IMR-90 (cell line): ENCODE measurements at regions not wholly inside any gene's neighbourhood (a gene's known extent, or its start where the extent isn't known, plus 50 kb on each side); places are given as distances from the start of the nearest gene placed in this dataset.
"Not testable (repeated sequence)": the region's sequence is repeated elsewhere in the genome, so short reads cannot be mapped to it uniquely, and the experiment has no call there.

Source experiments
- POLR2A ChIP-seq: IDR thresholded peaks from 2 replicates; pipeline ENCODE4 v1.6.1; 2012; ENCODE audit warnings: mild to moderate bottlenecking, low read depth, low read length
- RAD21 ChIP-seq: IDR thresholded peaks from 2 replicates; pipeline ENCODE4 v1.6.1; 2012; ENCODE audit warnings: low read length, improper control_type of control experiment
- RCOR1 ChIP-seq: IDR thresholded peaks from 2 replicates; pipeline ENCODE4 v1.6.1; 2012; ENCODE audit warnings: mild to moderate bottlenecking, low read length, improper control_type of control experiment; ENCODE audit not compliant: insufficient replicate concordance

DNA sequence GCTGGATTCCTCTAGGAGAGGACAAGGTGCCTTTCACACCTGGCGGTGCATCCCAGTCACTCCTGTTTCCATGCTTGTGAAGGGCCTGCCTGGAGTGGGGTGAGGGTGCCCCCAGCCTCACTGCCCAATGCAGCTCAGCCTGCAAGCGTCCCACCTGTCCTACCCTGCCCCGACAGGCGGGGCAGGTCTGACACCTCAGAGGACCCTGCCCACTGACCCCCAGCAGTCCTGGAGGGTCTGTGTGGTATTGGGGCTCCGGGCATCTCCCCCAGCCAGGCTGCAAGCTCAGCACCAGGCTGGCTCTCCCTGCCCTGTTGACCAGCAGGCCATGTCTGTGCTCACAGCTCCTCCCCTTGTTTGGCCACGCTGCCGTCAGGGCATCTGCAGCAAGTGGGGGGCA, 194.9 kb downstream of the LIPI start:
- TF ChIP-seq POLR2A, RCOR1, RAD21: not testable (repeated sequence)
